K562 (cell line): ENCODE measurements at regions not wholly inside any gene's neighbourhood (a gene's known extent, or its start where the extent isn't known, plus 50 kb on each side); places are given as distances from the start of the nearest gene placed in this dataset.
A peak's percentile ranks its signal among the peaks of the same experiment; 100 is the strongest.

Experiments used
- CBX3 ChIP-seq, 2 experiments: IDR thresholded peaks; 1 replicate in 1 of 2; 2 replicates in 1 of 2; pipeline ENCODE4 v1.6.1; 2012; ENCODE audit warnings: inconsistent platforms in 2 of 2, low read length in 2 of 2, borderline replicate concordance in 1 of 2, control low read depth in 1 of 2
- CHD1 ChIP-seq: fragments of 200-600 bp; sonication (generic); IDR thresholded peaks from one replicate; pipeline ENCODE4 v1.6.1; 2012; ENCODE audit warnings: mild to moderate bottlenecking, moderate library complexity, low read length, inconsistent platforms
- EGR1 ChIP-seq: fragments of 450-650 bp; conservative IDR thresholded peaks from 2 replicates; pipeline ENCODE4 v1.6.1; 2017; ENCODE audit warnings: mild to moderate bottlenecking
- ESRRA ChIP-seq: fragments of 450-650 bp; IDR thresholded peaks from 2 replicates; pipeline ENCODE4 v1.6.1; 2014; ENCODE audit warnings: low read depth, mild to moderate bottlenecking, moderate library complexity, borderline replicate concordance
- KDM1A ChIP-seq, 2 experiments: fragments of 450-650 bp; IDR thresholded peaks; 2 replicates each; pipeline ENCODE4 v1.6.1; 2016; ENCODE audit warnings: mild to moderate bottlenecking in 2 of 2
- KLF16 ChIP-seq: IDR thresholded peaks from 2 replicates; pipeline ENCODE4 v1.6.1; 2016; ENCODE audit warnings: antibody characterized with exemption
- MTA1 ChIP-seq: fragments of 450-650 bp; IDR thresholded peaks from 2 replicates; pipeline ENCODE4 v1.6.1; 2017; ENCODE audit warnings: borderline replicate concordance
- MYBL2 ChIP-seq, 2 experiments: fragments of 450-650 bp in 1 of 2; sonication (generic) in 1 of 2; formaldehyde crosslinking in 1 of 2; IDR thresholded peaks; 2 replicates each; pipeline versions ENCODE4 v1.6.1 to v1.8.1; 2017 to 2022; ENCODE audit warnings: borderline replicate concordance in 1 of 2, inconsistent platforms in 1 of 2, low read depth in 1 of 2, mild to moderate bottlenecking in 1 of 2, missing genetic modification reagents in 1 of 2, moderate library complexity in 1 of 2
- NR1H2 ChIP-seq: sonication (generic); formaldehyde crosslinking; IDR thresholded peaks from 2 replicates; pipeline ENCODE4 v1.4.0; 2020; ENCODE audit warnings: mild to moderate bottlenecking, missing genetic modification reagents
- PHF8 ChIP-seq: fragments of 200-600 bp; sonication (generic); IDR thresholded peaks from 2 replicates; pipeline ENCODE4 v1.6.1; 2012; ENCODE audit warnings: mixed run types, mild to moderate bottlenecking, inconsistent platforms, low read length, moderate library complexity, borderline replicate concordance
- SMARCA5 ChIP-seq: fragments of 450-650 bp; IDR thresholded peaks from 2 replicates; pipeline ENCODE4 v1.6.1; 2016
- ZNF766 ChIP-seq: fragments of 200-800 bp; sonication (Bioruptor generic); conservative IDR thresholded peaks from 2 replicates; pipeline ENCODE4 v1.6.1; 2016; ENCODE audit warnings: missing genetic modification characterization, missing compliant biosample characterization
- TF ChIP-seq, protein P1 (sequence below): sonication (generic); formaldehyde crosslinking; IDR thresholded peaks from 2 replicates; pipeline ENCODE4 v1.8.0; 2022; ENCODE audit warnings: mild to moderate bottlenecking, missing genetic modification reagents
- TF ChIP-seq, protein P2 (sequence below): fragments of 250-450 bp; sonication (Bioruptor Pico); IDR thresholded peaks from 2 replicates; pipeline ENCODE4 v1.4.0; 2020; ENCODE audit warnings: mild to moderate bottlenecking
- TF ChIP-seq, protein P3 (sequence below): fragments of 250-450 bp; sonication (Bioruptor Pico); IDR thresholded peaks from 2 replicates; pipeline ENCODE4 v1.4.0; 2020
- TF ChIP-seq, protein P4 (sequence below): fragments of 450-650 bp; formaldehyde crosslinking; IDR thresholded peaks from 2 replicates; pipeline ENCODE4 v1.4.0; 2020; ENCODE audit warnings: mild to moderate bottlenecking, moderate library complexity
- TF ChIP-seq, protein P5 (sequence below): sonication (generic); formaldehyde crosslinking; IDR thresholded peaks from 2 replicates; pipeline ENCODE4 v1.8.0; 2023; ENCODE audit warnings: mild to moderate bottlenecking, missing genetic modification reagents
- TF ChIP-seq, protein P6 (sequence below): fragments of 200-800 bp; sonication (Bioruptor generic); IDR thresholded peaks from 2 replicates; pipeline ENCODE4 v1.6.1; 2017; ENCODE audit warnings: missing genetic modification characterization, missing compliant biosample characterization

DNA sequence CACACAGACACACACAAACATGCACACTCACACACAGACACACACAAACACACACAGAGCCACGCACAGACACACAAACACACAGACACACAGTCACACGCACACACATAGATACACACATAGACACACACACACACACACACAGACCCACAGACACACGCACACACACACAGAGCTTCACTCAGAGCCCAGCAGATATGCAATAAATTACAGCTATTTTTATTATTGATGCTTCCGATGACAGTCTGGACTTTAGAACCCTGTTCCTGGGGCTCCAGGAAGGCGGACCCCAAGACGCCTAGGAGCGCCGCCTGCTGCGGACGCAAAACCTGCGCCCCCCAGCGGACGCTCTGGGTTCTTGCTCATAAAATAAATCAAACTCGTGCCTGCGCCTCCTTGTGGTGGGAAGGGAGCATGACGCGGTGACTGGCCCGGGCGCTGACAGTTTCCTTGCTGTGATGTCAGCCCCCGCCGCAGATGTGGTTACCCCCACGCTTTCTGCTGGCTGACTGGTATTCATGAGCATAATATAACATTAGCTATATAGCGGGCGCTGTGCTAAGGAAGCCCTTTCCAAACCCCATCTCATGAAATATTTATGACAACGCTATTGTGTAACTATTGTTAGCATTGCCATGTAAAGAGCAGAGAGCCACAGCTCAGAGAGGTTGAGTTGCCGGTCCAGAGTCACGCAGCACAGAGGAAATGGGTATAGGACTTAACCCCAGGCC is 64.4 kb upstream of the TM9SF2 start (continued):
- TF ChIP-seq SMARCA5 (0 out of 2 replicates have a peak, but pooled peaks have one; percentile 29), CBX3 (IDR thresholded peaks at IDR 0.05; ENCODE audit: borderline replicate concordance in 1 of 2, low read length in 2 of 2) (peak in 1 of 2 experiments; percentile 35; a peak in 1 of 3 replicates), KLF16 (peak; percentile 62; the same call in 1 of the 2 replicates), NR1H2 (no peak), CHD1 (no peak), EGR1 (peak; percentile 60), MYBL2 (IDR thresholded peaks at IDR 0.05; ENCODE audit: low read depth) (no peak), MYBL2 (CRISPR knock-in tag; IDR thresholded peaks at IDR 0.05; ENCODE audit: borderline replicate concordance) (no peak), ESRRA (peak; percentile 23; the same call in 1 of the 2 replicates), MTA1 (peak; percentile 28; the same call in 1 of the 2 replicates), ZNF766 (no peak), KDM1A (IDR thresholded peaks at IDR 0.05) (peak; percentile 20 to 68; a peak in 2 of 4 replicates), PHF8 (no peak)
- TF ChIP-seq, protein P1, sequence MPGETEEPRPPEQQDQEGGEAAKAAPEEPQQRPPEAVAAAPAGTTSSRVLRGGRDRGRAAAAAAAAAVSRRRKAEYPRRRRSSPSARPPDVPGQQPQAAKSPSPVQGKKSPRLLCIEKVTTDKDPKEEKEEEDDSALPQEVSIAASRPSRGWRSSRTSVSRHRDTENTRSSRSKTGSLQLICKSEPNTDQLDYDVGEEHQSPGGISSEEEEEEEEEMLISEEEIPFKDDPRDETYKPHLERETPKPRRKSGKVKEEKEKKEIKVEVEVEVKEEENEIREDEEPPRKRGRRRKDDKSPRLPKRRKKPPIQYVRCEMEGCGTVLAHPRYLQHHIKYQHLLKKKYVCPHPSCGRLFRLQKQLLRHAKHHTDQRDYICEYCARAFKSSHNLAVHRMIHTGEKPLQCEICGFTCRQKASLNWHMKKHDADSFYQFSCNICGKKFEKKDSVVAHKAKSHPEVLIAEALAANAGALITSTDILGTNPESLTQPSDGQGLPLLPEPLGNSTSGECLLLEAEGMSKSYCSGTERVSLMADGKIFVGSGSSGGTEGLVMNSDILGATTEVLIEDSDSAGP = peak; percentile 46; the same call in 1 of the 2 replicates
- TF ChIP-seq, protein P2, sequence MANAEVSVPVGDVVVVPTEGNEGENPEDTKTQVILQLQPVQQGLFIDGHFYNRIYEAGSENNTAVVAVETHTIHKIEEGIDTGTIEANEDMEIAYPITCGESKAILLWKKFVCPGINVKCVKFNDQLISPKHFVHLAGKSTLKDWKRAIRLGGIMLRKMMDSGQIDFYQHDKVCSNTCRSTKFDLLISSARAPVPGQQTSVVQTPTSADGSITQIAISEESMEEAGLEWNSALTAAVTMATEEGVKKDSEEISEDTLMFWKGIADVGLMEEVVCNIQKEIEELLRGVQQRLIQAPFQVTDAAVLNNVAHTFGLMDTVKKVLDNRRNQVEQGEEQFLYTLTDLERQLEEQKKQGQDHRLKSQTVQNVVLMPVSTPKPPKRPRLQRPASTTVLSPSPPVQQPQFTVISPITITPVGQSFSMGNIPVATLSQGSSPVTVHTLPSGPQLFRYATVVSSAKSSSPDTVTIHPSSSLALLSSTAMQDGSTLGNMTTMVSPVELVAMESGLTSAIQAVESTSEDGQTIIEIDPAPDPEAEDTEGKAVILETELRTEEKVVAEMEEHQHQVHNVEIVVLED (CRISPR knock-in tag) = no peak
- TF ChIP-seq, protein P3, sequence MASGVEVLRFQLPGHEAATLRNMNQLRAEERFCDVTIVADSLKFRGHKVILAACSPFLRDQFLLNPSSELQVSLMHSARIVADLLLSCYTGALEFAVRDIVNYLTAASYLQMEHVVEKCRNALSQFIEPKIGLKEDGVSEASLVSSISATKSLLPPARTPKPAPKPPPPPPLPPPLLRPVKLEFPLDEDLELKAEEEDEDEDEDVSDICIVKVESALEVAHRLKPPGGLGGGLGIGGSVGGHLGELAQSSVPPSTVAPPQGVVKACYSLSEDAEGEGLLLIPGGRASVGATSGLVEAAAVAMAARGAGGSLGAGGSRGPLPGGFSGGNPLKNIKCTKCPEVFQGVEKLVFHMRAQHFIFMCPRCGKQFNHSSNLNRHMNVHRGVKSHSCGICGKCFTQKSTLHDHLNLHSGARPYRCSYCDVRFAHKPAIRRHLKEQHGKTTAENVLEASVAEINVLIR (CRISPR knock-in tag) = peak; percentile 41; the same call in 1 of the 2 replicates
- TF ChIP-seq, protein P4, sequence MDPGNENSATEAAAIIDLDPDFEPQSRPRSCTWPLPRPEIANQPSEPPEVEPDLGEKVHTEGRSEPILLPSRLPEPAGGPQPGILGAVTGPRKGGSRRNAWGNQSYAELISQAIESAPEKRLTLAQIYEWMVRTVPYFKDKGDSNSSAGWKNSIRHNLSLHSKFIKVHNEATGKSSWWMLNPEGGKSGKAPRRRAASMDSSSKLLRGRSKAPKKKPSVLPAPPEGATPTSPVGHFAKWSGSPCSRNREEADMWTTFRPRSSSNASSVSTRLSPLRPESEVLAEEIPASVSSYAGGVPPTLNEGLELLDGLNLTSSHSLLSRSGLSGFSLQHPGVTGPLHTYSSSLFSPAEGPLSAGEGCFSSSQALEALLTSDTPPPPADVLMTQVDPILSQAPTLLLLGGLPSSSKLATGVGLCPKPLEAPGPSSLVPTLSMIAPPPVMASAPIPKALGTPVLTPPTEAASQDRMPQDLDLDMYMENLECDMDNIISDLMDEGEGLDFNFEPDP (CRISPR knock-in tag) = no peak
- TF ChIP-seq, protein P5, sequence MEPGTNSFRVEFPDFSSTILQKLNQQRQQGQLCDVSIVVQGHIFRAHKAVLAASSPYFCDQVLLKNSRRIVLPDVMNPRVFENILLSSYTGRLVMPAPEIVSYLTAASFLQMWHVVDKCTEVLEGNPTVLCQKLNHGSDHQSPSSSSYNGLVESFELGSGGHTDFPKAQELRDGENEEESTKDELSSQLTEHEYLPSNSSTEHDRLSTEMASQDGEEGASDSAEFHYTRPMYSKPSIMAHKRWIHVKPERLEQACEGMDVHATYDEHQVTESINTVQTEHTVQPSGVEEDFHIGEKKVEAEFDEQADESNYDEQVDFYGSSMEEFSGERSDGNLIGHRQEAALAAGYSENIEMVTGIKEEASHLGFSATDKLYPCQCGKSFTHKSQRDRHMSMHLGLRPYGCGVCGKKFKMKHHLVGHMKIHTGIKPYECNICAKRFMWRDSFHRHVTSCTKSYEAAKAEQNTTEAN = 0 out of 2 replicates have a peak, but pooled peaks have one; percentile 36
- TF ChIP-seq, protein P6, sequence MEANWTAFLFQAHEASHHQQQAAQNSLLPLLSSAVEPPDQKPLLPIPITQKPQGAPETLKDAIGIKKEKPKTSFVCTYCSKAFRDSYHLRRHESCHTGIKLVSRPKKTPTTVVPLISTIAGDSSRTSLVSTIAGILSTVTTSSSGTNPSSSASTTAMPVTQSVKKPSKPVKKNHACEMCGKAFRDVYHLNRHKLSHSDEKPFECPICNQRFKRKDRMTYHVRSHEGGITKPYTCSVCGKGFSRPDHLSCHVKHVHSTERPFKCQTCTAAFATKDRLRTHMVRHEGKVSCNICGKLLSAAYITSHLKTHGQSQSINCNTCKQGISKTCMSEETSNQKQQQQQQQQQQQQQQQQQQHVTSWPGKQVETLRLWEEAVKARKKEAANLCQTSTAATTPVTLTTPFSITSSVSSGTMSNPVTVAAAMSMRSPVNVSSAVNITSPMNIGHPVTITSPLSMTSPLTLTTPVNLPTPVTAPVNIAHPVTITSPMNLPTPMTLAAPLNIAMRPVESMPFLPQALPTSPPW (CRISPR knock-in tag) = peak; percentile 72
